ENCODE measurements at regions not wholly inside any gene's neighbourhood (a gene's known extent, or its start where the extent isn't known, plus 50 kb on each side); places are given as distances from the start of the nearest gene placed in this dataset.

DNA sequence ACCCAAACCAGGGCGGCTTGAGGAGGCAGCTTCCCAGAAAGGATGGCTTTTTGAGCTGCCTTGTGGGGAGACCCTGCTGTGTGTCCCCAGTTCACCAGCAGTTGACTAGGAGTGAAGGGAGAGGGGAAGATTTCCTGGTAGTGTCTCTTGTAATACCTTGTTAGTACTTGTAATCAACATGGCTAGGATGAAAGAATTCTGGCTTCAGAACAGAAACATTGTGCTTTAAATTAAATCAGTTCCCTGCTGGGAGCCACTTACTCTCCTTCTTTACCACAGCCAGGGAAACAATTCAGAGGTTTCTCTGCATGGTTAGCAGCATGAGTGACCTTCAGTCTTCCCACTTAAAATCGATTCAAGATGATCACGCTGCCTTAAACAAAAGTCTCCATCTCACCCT, 525.4 kb upstream of the ID4 start:
- Histone ChIP-seq H3K36me3 (ENCODE audit: control insufficient read depth in 1 of 2, insufficient read depth in 2 of 2, low read length in 2 of 2) (no peaks in the 10 kb centered on the region), H3K4me1 (ENCODE audit: control insufficient read depth in 1 of 2, insufficient read depth in 2 of 2, low read length in 2 of 2) (no peaks in the 10 kb centered on the region), H3K9ac (ENCODE audit: low read depth in 1 of 2, low read length in 2 of 2) (no peak overlapping the region), H3K27me3 (ENCODE audit: control insufficient read depth in 1 of 2, insufficient read depth in 2 of 2, low read length in 2 of 2) (no peaks in the 10 kb centered on the region), H3K4me3 (ENCODE audit: low read depth in 1 of 2, low read length in 2 of 2) (no peak overlapping the region), H3K27ac (ENCODE audit: low read depth, low read length) (no peak overlapping the region), H3K9me3 (ENCODE audit: control insufficient read depth in 1 of 2, low read length in 2 of 2) (no peaks in the 10 kb centered on the region)

DNA sequence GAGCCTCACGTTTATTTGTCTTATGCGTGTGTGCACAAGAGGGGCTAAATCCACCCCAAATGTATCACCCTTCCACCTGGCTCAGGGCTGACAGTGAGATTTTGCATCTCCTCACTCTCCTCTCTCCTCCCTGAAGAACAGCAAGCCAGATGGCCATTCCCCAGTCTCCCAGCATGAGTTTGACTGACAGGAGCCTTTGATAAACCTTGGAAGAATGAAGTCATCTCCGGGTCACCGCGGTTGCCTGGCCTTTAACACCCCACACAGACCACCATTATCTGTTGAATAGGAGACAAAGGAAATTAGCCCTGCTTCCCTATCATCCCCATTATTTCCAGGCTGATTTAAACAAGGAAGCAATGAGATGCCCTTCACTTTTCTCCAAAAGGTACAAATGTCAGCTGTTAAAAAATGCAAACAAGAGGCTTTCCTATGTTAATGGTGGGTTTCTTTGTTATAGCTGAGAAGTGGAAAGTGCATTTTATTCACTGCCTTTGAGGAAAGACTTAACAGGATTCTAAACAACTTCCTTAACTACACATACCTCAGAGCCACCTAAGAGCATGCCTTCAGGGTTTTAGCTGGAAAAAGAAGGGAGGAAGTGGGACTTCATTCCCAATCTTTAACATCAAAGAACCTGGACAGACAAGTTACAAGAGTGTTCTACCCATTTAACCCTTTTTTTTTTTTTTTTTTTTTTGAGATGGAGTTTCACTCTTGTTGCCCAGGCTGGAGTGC, 524.8 kb upstream of the ID4 start:
- Histone ChIP-seq H3K27ac (ENCODE audit: low read depth, low read length) (no peak overlapping the region), H3K27me3 (ENCODE audit: control insufficient read depth in 1 of 2, insufficient read depth in 2 of 2, low read length in 2 of 2) (no peaks in the 10 kb centered on the region), H3K36me3 (ENCODE audit: control insufficient read depth in 1 of 2, insufficient read depth in 2 of 2, low read length in 2 of 2) (no peaks in the 10 kb centered on the region), H3K9ac (ENCODE audit: low read depth in 1 of 2, low read length in 2 of 2) (no peak overlapping the region), H3K4me1 (ENCODE audit: control insufficient read depth in 1 of 2, insufficient read depth in 2 of 2, low read length in 2 of 2) (no peaks in the 10 kb centered on the region), H3K4me3 (ENCODE audit: low read depth in 1 of 2, low read length in 2 of 2) (no peak overlapping the region), H3K9me3 (ENCODE audit: control insufficient read depth in 1 of 2, low read length in 2 of 2) (no peaks in the 10 kb centered on the region)

DNA sequence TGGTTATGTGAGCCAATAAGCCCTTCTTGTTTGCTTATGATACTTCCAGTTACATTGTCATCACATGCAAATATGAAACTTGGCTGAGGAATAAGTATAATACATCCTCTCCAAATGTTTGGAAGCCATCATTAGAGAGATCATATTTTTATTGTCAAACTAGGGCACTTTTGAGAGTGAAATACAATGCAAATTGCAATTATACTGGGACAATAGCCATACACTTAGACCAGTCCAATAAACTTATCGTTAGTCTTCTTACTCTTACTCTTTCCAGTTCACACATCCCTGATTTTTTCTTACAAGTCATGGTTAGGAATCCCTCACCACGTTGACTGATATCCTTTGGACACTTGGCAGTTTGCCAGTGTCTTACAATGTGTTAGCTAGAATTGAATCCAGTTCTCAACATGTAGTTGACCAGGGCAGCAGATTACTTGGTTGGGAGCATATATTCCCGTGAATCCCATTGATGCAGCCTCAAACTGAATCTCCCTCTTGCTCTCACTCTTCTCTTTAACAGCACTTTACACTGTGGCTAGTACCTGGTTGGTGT, 519.7 kb upstream of the ID4 start:
- Histone ChIP-seq H3K4me1 (ENCODE audit: control insufficient read depth in 1 of 2, insufficient read depth in 2 of 2, low read length in 2 of 2) (no peaks in the 10 kb centered on the region), H3K9me3 (ENCODE audit: control insufficient read depth in 1 of 2, low read length in 2 of 2) (no peaks in the 10 kb centered on the region), H3K27me3 (ENCODE audit: control insufficient read depth in 1 of 2, insufficient read depth in 2 of 2, low read length in 2 of 2) (no peaks in the 10 kb centered on the region), H3K36me3 (ENCODE audit: control insufficient read depth in 1 of 2, insufficient read depth in 2 of 2, low read length in 2 of 2) (no peaks in the 10 kb centered on the region), H3K4me3 (ENCODE audit: low read depth in 1 of 2, low read length in 2 of 2) (no peak overlapping the region), H3K27ac (ENCODE audit: low read depth, low read length) (no peak overlapping the region), H3K9ac (ENCODE audit: low read depth in 1 of 2, low read length in 2 of 2) (no peak overlapping the region)

- no peak overlapping the region for H3K9ac ChIP-seq (ENCODE audit: low read depth in 1 of 2, low read length in 2 of 2)
- H3K4me3 ChIP-seq (ENCODE audit: low read depth in 1 of 2, low read length in 2 of 2) = no peak overlapping the region
- H3K4me1 ChIP-seq (ENCODE audit: control insufficient read depth in 1 of 2, insufficient read depth in 2 of 2, low read length in 2 of 2) = no peaks in the 10 kb centered on the region
- no peaks in the 10 kb centered on the region for H3K27me3 ChIP-seq (ENCODE audit: control insufficient read depth in 1 of 2, insufficient read depth in 2 of 2, low read length in 2 of 2)
- no peak overlapping the region for H3K27ac ChIP-seq (ENCODE audit: low read depth, low read length)
- no peaks in the 10 kb centered on the region for H3K36me3 ChIP-seq (ENCODE audit: control insufficient read depth in 1 of 2, insufficient read depth in 2 of 2, low read length in 2 of 2)
- no peaks in the 10 kb centered on the region for H3K9me3 ChIP-seq (ENCODE audit: control insufficient read depth in 1 of 2, low read length in 2 of 2)
These were observed 518.2 kb upstream of the ID4 start for GRCh38 chr6:19319005-19319404.

DNA sequence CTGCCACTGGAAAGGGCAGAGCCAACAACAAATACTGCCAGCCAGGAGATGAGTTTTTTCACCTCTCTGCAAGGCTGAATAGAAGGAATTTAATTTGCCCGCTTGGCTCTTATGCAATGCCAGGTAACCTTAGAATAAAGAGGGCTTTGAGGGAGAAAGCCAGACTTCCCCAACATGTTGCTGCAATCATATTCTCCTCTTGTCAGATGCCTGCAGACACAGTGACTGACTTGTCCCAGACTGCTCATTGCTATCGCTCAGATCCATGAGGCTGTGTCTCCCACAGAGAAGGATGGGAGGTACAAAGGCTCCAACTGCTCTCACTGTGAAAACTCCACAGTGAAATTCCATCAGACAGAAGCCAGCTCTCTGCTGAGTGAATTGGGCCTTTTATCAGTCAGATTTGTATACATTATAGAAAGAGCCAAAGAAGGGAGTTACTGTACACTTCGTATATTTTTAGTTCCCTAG, 517.0 kb upstream of the ID4 start:
- H3K4me3 ChIP-seq (ENCODE audit: low read depth in 1 of 2, low read length in 2 of 2) = no peak overlapping the region
- H3K27ac ChIP-seq (ENCODE audit: low read depth, low read length) = no peak overlapping the region
- H3K9ac ChIP-seq (ENCODE audit: low read depth in 1 of 2, low read length in 2 of 2) = no peak overlapping the region
- H3K27me3 ChIP-seq (ENCODE audit: control insufficient read depth in 1 of 2, insufficient read depth in 2 of 2, low read length in 2 of 2) = no peaks in the 10 kb centered on the region
- H3K9me3 ChIP-seq (ENCODE audit: control insufficient read depth in 1 of 2, low read length in 2 of 2) = no peaks in the 10 kb centered on the region
- H3K36me3 ChIP-seq (ENCODE audit: control insufficient read depth in 1 of 2, insufficient read depth in 2 of 2, low read length in 2 of 2) = no peaks in the 10 kb centered on the region
- H3K4me1 ChIP-seq (ENCODE audit: control insufficient read depth in 1 of 2, insufficient read depth in 2 of 2, low read length in 2 of 2) = no peaks in the 10 kb centered on the region

GRCh38 chr6:19322691-19323485, 514.3 kb upstream of the ID4 start:
- Histone ChIP-seq H3K4me1 (ENCODE audit: control insufficient read depth in 1 of 2, insufficient read depth in 2 of 2, low read length in 2 of 2) (no peaks in the 10 kb centered on the region), H3K27ac (ENCODE audit: low read depth, low read length) (no peak overlapping the region), H3K9ac (ENCODE audit: low read depth in 1 of 2, low read length in 2 of 2) (no peak overlapping the region), H3K4me3 (ENCODE audit: low read depth in 1 of 2, low read length in 2 of 2) (no peak overlapping the region), H3K36me3 (ENCODE audit: control insufficient read depth in 1 of 2, insufficient read depth in 2 of 2, low read length in 2 of 2) (no peaks in the 10 kb centered on the region), H3K27me3 (ENCODE audit: control insufficient read depth in 1 of 2, insufficient read depth in 2 of 2, low read length in 2 of 2) (no peaks in the 10 kb centered on the region), H3K9me3 (ENCODE audit: control insufficient read depth in 1 of 2, low read length in 2 of 2) (no peaks in the 10 kb centered on the region)

- Histone ChIP-seq H3K4me3 (ENCODE audit: low read depth in 1 of 2, low read length in 2 of 2) (no peak overlapping the region), H3K9ac (ENCODE audit: low read depth in 1 of 2, low read length in 2 of 2) (no peak overlapping the region), H3K27me3 (ENCODE audit: control insufficient read depth in 1 of 2, insufficient read depth in 2 of 2, low read length in 2 of 2) (no peaks in the 10 kb centered on the region), H3K36me3 (ENCODE audit: control insufficient read depth in 1 of 2, insufficient read depth in 2 of 2, low read length in 2 of 2) (no peaks in the 10 kb centered on the region), H3K9me3 (ENCODE audit: control insufficient read depth in 1 of 2, low read length in 2 of 2) (no peaks in the 10 kb centered on the region), H3K27ac (ENCODE audit: low read depth, low read length) (no peak overlapping the region), H3K4me1 (ENCODE audit: control insufficient read depth in 1 of 2, insufficient read depth in 2 of 2, low read length in 2 of 2) (no peaks in the 10 kb centered on the region)
These were observed 512.8 kb upstream of the ID4 start for GRCh38 chr6:19324376-19324775.

DNA sequence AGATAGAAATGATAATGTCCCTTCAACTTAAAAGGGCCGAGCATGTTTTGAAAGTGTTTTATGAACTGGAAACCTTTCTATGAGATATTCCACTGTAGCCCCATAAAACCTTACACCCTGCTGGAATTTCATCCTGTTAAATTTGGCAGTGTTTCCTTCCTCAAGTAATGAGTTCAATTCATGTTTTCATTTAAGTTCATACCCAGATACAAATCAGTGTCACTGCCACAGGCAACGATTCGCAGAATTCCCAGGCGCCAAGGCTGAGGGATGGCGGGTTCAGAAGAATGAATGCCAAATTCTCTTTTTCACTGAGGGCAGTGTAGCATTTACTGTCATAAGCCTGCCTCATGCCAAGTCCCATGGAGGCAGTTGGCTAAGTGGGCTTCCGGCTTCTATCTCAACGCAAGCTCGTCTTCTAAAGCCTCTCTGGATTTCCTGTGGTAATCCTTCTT, 511.8 kb upstream of the ID4 start:
- H3K9me3 ChIP-seq (ENCODE audit: control insufficient read depth in 1 of 2, low read length in 2 of 2) = no peaks in the 10 kb centered on the region
- H3K4me1 ChIP-seq (ENCODE audit: control insufficient read depth in 1 of 2, insufficient read depth in 2 of 2, low read length in 2 of 2) = no peaks in the 10 kb centered on the region
- H3K9ac ChIP-seq (ENCODE audit: low read depth in 1 of 2, low read length in 2 of 2) = no peak overlapping the region
- H3K27ac ChIP-seq (ENCODE audit: low read depth, low read length) = no peak overlapping the region
- H3K27me3 ChIP-seq (ENCODE audit: control insufficient read depth in 1 of 2, insufficient read depth in 2 of 2, low read length in 2 of 2) = no peaks in the 10 kb centered on the region
- H3K36me3 ChIP-seq (ENCODE audit: control insufficient read depth in 1 of 2, insufficient read depth in 2 of 2, low read length in 2 of 2) = no peaks in the 10 kb centered on the region
- H3K4me3 ChIP-seq (ENCODE audit: low read depth in 1 of 2, low read length in 2 of 2) = no peak overlapping the region

GRCh38 chr6:19327241-19327640, 509.9 kb upstream of the ID4 start:
- no peaks in the 10 kb centered on the region for H3K27me3 ChIP-seq (ENCODE audit: control insufficient read depth in 1 of 2, insufficient read depth in 2 of 2, low read length in 2 of 2)
- no peak overlapping the region for H3K9ac ChIP-seq (ENCODE audit: low read depth in 1 of 2, low read length in 2 of 2)
- H3K4me1 ChIP-seq (ENCODE audit: control insufficient read depth in 1 of 2, insufficient read depth in 2 of 2, low read length in 2 of 2) = no peaks in the 10 kb centered on the region
- H3K27ac ChIP-seq (ENCODE audit: low read depth, low read length) = no peak overlapping the region
- H3K9me3 ChIP-seq (ENCODE audit: control insufficient read depth in 1 of 2, low read length in 2 of 2) = no peaks in the 10 kb centered on the region
- no peaks in the 10 kb centered on the region for H3K36me3 ChIP-seq (ENCODE audit: control insufficient read depth in 1 of 2, insufficient read depth in 2 of 2, low read length in 2 of 2)
- no peak overlapping the region for H3K4me3 ChIP-seq (ENCODE audit: low read depth in 1 of 2, low read length in 2 of 2)

DNA sequence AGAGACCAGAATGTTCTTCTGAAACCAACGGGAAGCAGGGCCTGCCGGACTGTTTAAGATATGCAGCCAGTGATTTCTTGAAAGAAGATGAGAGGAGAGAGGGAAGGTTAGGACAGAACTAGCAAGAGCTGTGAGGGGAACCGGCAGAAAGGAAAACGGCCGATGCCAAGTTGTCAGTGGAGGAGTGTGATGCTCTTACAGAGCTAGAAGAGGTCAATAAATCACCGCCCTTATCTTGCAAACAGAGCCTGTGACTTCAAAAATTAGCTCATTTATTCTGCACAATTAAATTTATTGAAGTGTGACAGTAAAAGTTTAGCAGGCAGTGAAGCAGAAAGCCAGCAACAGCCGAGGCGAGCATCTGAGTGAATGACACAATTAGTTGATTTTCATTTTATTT, 509.5 kb upstream of the ID4 start:
- Histone ChIP-seq H3K4me1 (ENCODE audit: control insufficient read depth in 1 of 2, insufficient read depth in 2 of 2, low read length in 2 of 2) (no peaks in the 10 kb centered on the region), H3K9me3 (ENCODE audit: control insufficient read depth in 1 of 2, low read length in 2 of 2) (no peaks in the 10 kb centered on the region), H3K27ac (ENCODE audit: low read depth, low read length) (no peak overlapping the region), H3K27me3 (ENCODE audit: control insufficient read depth in 1 of 2, insufficient read depth in 2 of 2, low read length in 2 of 2) (no peaks in the 10 kb centered on the region), H3K36me3 (ENCODE audit: control insufficient read depth in 1 of 2, insufficient read depth in 2 of 2, low read length in 2 of 2) (no peaks in the 10 kb centered on the region), H3K9ac (ENCODE audit: low read depth in 1 of 2, low read length in 2 of 2) (no peak overlapping the region), H3K4me3 (ENCODE audit: low read depth in 1 of 2, low read length in 2 of 2) (no peak overlapping the region)
